ENCODE measurements at regions not wholly inside any gene's neighbourhood (a gene's known extent, or its start where the extent isn't known, plus 50 kb on each side); places are given as distances from the start of the nearest gene placed in this dataset.

DNA sequence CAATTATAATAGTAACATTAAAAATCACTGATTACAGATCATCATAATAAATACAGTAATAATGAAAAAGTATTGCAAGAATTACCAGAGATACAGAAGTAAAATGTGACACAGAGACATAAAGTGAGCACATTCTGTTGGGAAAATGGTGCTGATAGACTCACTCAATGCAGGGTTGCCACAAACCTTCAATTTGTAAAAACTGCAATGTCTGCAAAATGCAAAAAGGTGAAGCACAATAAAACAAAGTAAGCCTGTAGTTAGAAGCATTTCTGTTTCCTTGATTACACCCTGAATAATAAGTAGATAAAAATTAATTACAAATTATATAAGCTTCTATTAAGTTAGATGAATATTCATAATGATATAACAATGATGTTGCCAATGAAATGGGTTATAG is 736.2 kb upstream of the CHD1 start:
- TF ChIP-seq, protein P1, sequence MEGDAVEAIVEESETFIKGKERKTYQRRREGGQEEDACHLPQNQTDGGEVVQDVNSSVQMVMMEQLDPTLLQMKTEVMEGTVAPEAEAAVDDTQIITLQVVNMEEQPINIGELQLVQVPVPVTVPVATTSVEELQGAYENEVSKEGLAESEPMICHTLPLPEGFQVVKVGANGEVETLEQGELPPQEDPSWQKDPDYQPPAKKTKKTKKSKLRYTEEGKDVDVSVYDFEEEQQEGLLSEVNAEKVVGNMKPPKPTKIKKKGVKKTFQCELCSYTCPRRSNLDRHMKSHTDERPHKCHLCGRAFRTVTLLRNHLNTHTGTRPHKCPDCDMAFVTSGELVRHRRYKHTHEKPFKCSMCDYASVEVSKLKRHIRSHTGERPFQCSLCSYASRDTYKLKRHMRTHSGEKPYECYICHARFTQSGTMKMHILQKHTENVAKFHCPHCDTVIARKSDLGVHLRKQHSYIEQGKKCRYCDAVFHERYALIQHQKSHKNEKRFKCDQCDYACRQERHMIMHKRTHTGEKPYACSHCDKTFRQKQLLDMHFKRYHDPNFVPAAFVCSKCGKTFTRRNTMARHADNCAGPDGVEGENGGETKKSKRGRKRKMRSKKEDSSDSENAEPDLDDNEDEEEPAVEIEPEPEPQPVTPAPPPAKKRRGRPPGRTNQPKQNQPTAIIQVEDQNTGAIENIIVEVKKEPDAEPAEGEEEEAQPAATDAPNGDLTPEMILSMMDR (IDR thresholded peaks at IDR 0.05): no peak
- TF ChIP-seq POLR2AphosphoS5 (IDR thresholded peaks at IDR 0.05): no peak
